ENCODE measurements at regions not wholly inside any gene's neighbourhood (a gene's known extent, or its start where the extent isn't known, plus 50 kb on each side); places are given as distances from the start of the nearest gene placed in this dataset.

DNA sequence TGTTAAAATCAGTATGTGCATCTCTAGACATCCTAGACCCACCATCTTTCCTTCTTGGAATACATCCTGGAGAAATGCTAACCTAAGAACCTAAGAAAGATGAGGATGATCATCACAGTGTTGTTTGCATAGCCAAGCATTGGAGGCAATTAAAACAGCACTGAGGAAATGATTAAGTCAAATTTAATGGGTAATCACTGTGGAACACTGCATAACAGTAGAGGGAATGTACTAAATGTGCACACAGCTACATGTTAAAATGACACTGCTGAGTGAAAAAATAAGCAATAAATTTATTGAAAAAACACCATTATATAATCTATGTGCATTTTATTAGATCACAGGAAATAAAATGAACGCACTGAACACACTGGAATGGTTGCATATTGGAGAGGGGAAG is 987.1 kb upstream of the SEL1L start:
- Histone ChIP-seq H3K9me3 (ENCODE audit: insufficient read depth, low read depth, low read length) (no peaks in the 10 kb centered on the region), H3K4me2 (ENCODE audit: low read length) (no peak overlapping the region), H2BK12ac (ENCODE audit: low read length) (no peak overlapping the region)

DNA sequence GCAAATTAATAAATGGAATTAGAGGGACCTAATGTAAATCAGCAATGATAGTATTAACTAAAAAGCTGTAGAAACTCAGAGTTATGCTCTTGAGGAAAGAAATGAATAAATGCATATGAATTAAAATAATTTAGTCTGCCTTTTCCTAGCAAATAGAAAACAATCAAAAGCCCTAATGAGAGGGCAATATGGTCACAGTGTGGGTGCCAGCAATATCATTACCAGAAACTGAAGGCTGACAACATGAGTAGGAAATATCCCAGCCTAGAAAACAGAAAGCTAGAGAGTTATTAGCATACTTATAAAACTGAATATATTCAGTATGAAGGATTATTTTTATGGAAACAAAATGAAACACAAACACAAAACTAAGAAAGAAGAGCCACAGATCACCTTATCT is 987.5 kb upstream of the SEL1L start:
- H3K4ac ChIP-seq (ENCODE audit: low read depth, low read length): no peak overlapping the region

More for the DNA sequence above, 987.1 kb upstream of the SEL1L start:
- H3K4me3 ChIP-seq (ENCODE audit: low read depth, low read length): no peak overlapping the region
- no peaks in the 10 kb centered on the region for H3K79me1 ChIP-seq (ENCODE audit: low read length)
- no peak overlapping the region for H4K8ac ChIP-seq (ENCODE audit: low read depth, low read length)
- no peak overlapping the region for H3K23ac ChIP-seq (ENCODE audit: low read length)
- H3K36me3 ChIP-seq (ENCODE audit: control insufficient read depth in 1 of 2, insufficient read depth in 2 of 2, low read length in 2 of 2): no peaks in the 10 kb centered on the region
- no peak overlapping the region for H4K91ac ChIP-seq (ENCODE audit: low read depth, low read length)
- no peak overlapping the region for H3K27ac ChIP-seq (ENCODE audit: low read depth, low read length)
- no peaks in the 10 kb centered on the region for H3K4me1 ChIP-seq (ENCODE audit: control insufficient read depth in 1 of 2, insufficient read depth in 2 of 2, low read length in 2 of 2)
- H3K9ac ChIP-seq (ENCODE audit: low read length): no peak overlapping the region
- H2BK5ac ChIP-seq (ENCODE audit: low read depth, low read length, poor library complexity): no peak overlapping the region
- no peaks in the 10 kb centered on the region for H3K79me2 ChIP-seq (ENCODE audit: control insufficient read depth, insufficient read depth, low read length, poor library complexity)
- no peak overlapping the region for H4K12ac ChIP-seq (ENCODE audit: low read depth, low read length)
- no peaks in the 10 kb centered on the region for H3K27me3 ChIP-seq (ENCODE audit: insufficient read depth, low read length)
- H3K4ac ChIP-seq (ENCODE audit: low read depth, low read length): no peak overlapping the region
- no peak overlapping the region for H2AK5ac ChIP-seq (ENCODE audit: low read length)
- no peak overlapping the region for H3K14ac ChIP-seq (ENCODE audit: low read length)
- WGBS (ENCODE audit: extremely low coverage, insufficient coverage, insufficient read length): no CpG with 5 or more reads among the region's 1 CpG
- no peak overlapping the region for H3K18ac ChIP-seq (ENCODE audit: low read length)
- no peak overlapping the region for H2BK120ac ChIP-seq (ENCODE audit: insufficient read depth, low read length, poor library complexity)
- no peak overlapping the region for H2AFZ ChIP-seq (ENCODE audit: insufficient read depth, low read length, poor library complexity)
- no peak for DNase-seq

DNA sequence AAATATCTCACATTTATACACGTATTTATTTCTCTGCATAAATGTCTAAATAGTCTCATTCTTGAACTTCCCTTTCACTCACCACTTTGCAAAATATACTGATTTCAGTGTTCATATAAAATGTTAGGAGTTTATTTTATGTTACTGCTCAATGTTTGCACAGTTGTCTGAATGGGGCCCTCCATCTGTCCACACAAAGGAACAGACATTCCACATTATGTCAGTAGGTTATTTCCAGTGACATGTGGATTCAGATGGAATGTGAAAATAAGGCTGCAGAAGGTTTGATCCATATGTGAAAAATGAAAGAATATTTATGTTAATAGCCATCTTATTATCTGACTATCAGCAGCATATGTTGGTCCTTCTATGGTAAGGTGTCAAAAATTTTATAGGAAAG is 994.4 kb upstream of the SEL1L start:
- Histone ChIP-seq H2AK5ac (ENCODE audit: low read length) (no peak overlapping the region), H3K9me3 (ENCODE audit: insufficient read depth, low read depth, low read length) (no peaks in the 10 kb centered on the region), H4K12ac (ENCODE audit: low read depth, low read length) (no peak overlapping the region), H3K36me3 (ENCODE audit: control insufficient read depth in 1 of 2, insufficient read depth in 2 of 2, low read length in 2 of 2) (no peaks in the 10 kb centered on the region), H3K18ac (ENCODE audit: low read length) (no peak overlapping the region), H3K9ac (ENCODE audit: low read length) (no peak overlapping the region), H3K14ac (ENCODE audit: low read length) (no peak overlapping the region), H2BK5ac (ENCODE audit: low read depth, low read length, poor library complexity) (no peak overlapping the region), H2BK12ac (ENCODE audit: low read length) (no peak overlapping the region), H4K91ac (ENCODE audit: low read depth, low read length) (no peak overlapping the region), H3K4ac (ENCODE audit: low read depth, low read length) (no peak overlapping the region), H2BK120ac (ENCODE audit: insufficient read depth, low read length, poor library complexity) (no peak overlapping the region), H3K4me1 (ENCODE audit: control insufficient read depth in 1 of 2, insufficient read depth in 2 of 2, low read length in 2 of 2) (no peaks in the 10 kb centered on the region), H3K4me3 (ENCODE audit: low read depth, low read length) (no peak overlapping the region), H3K79me1 (ENCODE audit: low read length) (no peaks in the 10 kb centered on the region), H3K23ac (ENCODE audit: low read length) (no peak overlapping the region), H2AFZ (ENCODE audit: insufficient read depth, low read length, poor library complexity) (no peak overlapping the region), H3K4me2 (ENCODE audit: low read length) (no peak overlapping the region), H3K27ac (ENCODE audit: low read depth, low read length) (no peak overlapping the region), H3K79me2 (ENCODE audit: control insufficient read depth, insufficient read depth, low read length, poor library complexity) (no peaks in the 10 kb centered on the region), H4K8ac (ENCODE audit: low read depth, low read length) (no peak overlapping the region), H3K27me3 (ENCODE audit: insufficient read depth, low read length) (no peaks in the 10 kb centered on the region)
- WGBS (ENCODE audit: extremely low coverage, insufficient coverage, insufficient read length): no CpG with 5 or more reads among the region's 1 CpG
- no peak for DNase-seq

More for the DNA sequence above, 987.5 kb upstream of the SEL1L start:
- Histone ChIP-seq H4K91ac (ENCODE audit: low read depth, low read length) (no peak overlapping the region), H2BK5ac (ENCODE audit: low read depth, low read length, poor library complexity) (no peak overlapping the region), H3K27ac (ENCODE audit: low read depth, low read length) (no peak overlapping the region), H4K8ac (ENCODE audit: low read depth, low read length) (no peak overlapping the region), H3K18ac (ENCODE audit: low read length) (no peak overlapping the region), H3K4me1 (ENCODE audit: control insufficient read depth in 1 of 2, insufficient read depth in 2 of 2, low read length in 2 of 2) (no peaks in the 10 kb centered on the region), H2BK120ac (ENCODE audit: insufficient read depth, low read length, poor library complexity) (no peak overlapping the region), H3K4me3 (ENCODE audit: low read depth, low read length) (no peak overlapping the region), H3K4me2 (ENCODE audit: low read length) (no peak overlapping the region), H4K12ac (ENCODE audit: low read depth, low read length) (no peak overlapping the region), H3K9ac (ENCODE audit: low read length) (no peak overlapping the region), H2AFZ (ENCODE audit: insufficient read depth, low read length, poor library complexity) (no peak overlapping the region), H3K79me2 (ENCODE audit: control insufficient read depth, insufficient read depth, low read length, poor library complexity) (no peaks in the 10 kb centered on the region), H3K27me3 (ENCODE audit: insufficient read depth, low read length) (no peaks in the 10 kb centered on the region), H2AK5ac (ENCODE audit: low read length) (no peak overlapping the region), H3K23ac (ENCODE audit: low read length) (no peak overlapping the region), H3K14ac (ENCODE audit: low read length) (no peak overlapping the region), H3K79me1 (ENCODE audit: low read length) (no peaks in the 10 kb centered on the region), H3K36me3 (ENCODE audit: control insufficient read depth in 1 of 2, insufficient read depth in 2 of 2, low read length in 2 of 2) (no peaks in the 10 kb centered on the region), H3K9me3 (ENCODE audit: insufficient read depth, low read depth, low read length) (no peaks in the 10 kb centered on the region), H2BK12ac (ENCODE audit: low read length) (no peak overlapping the region)
- no peak for DNase-seq

DNA sequence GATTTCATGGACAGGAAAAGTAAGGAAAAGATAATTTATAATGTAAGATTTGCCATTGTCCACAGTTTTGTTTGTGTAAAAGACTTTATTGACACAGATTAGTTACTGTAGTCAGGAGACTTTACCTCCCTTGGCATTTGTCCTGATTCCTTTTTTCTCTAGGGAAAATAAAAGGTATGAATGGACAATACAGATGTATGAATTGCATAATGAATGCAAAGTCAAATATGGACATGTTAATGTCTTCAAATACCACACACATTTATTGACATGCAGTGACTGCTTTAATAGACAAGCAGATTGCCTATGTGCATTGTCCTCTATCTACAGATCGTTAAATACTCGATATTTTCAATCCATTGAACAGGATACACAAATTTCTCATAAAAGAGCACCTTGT is 999.7 kb upstream of the SEL1L start:
- H3K4me1 ChIP-seq (ENCODE audit: control insufficient read depth in 1 of 2, insufficient read depth in 2 of 2, low read length in 2 of 2): no peaks in the 10 kb centered on the region
- no peak overlapping the region for H2AK5ac ChIP-seq (ENCODE audit: low read length)
- no peak overlapping the region for H4K8ac ChIP-seq (ENCODE audit: low read depth, low read length)
- no peaks in the 10 kb centered on the region for H3K36me3 ChIP-seq (ENCODE audit: control insufficient read depth in 1 of 2, insufficient read depth in 2 of 2, low read length in 2 of 2)
- H2BK5ac ChIP-seq (ENCODE audit: low read depth, low read length, poor library complexity): no peak overlapping the region
- no peaks in the 10 kb centered on the region for H3K79me1 ChIP-seq (ENCODE audit: low read length)
- no peak overlapping the region for H2AFZ ChIP-seq (ENCODE audit: insufficient read depth, low read length, poor library complexity)
- no peak overlapping the region for H3K4me3 ChIP-seq (ENCODE audit: low read depth, low read length)
- H3K4ac ChIP-seq (ENCODE audit: low read depth, low read length): no peak overlapping the region
- H3K4me2 ChIP-seq (ENCODE audit: low read length): no peak overlapping the region
- H3K14ac ChIP-seq (ENCODE audit: low read length): no peak overlapping the region
- H2BK12ac ChIP-seq (ENCODE audit: low read length): no peak overlapping the region
- no peak overlapping the region for H2BK120ac ChIP-seq (ENCODE audit: insufficient read depth, low read length, poor library complexity)
- DNase-seq: no peak
- no peaks in the 10 kb centered on the region for H3K9me3 ChIP-seq (ENCODE audit: insufficient read depth, low read depth, low read length)
- no peak overlapping the region for H3K9ac ChIP-seq (ENCODE audit: low read length)
- H3K79me2 ChIP-seq (ENCODE audit: control insufficient read depth, insufficient read depth, low read length, poor library complexity): no peaks in the 10 kb centered on the region
- H3K23ac ChIP-seq (ENCODE audit: low read length): no peak overlapping the region
- no peak overlapping the region for H3K27ac ChIP-seq (ENCODE audit: low read depth, low read length)
- no peak overlapping the region for H4K12ac ChIP-seq (ENCODE audit: low read depth, low read length)
- no peak overlapping the region for H4K91ac ChIP-seq (ENCODE audit: low read depth, low read length)
- H3K27me3 ChIP-seq (ENCODE audit: insufficient read depth, low read length): no peaks in the 10 kb centered on the region
- H3K18ac ChIP-seq (ENCODE audit: low read length): no peak overlapping the region
- no CpG with 5 or more reads among the region's 2 CpGs for whole genome bisulfite sequencing (ENCODE audit: extremely low coverage, insufficient coverage, insufficient read length)
